H1 (cell line): ENCODE measurements at regions not wholly inside any gene's neighbourhood (a gene's known extent, or its start where the extent isn't known, plus 50 kb on each side); places are given as distances from the start of the nearest gene placed in this dataset.
"Not testable (repeated sequence)": the region's sequence is repeated elsewhere in the genome, so short reads cannot be mapped to it uniquely, and the experiment has no call there.

Experiments
- POLR2A ChIP-seq, 2 experiments: IDR thresholded peaks; 1 replicate in 1 of 2; 2 replicates in 1 of 2; pipeline ENCODE4 v1.6.1; 2011; ENCODE audit warnings: low read depth in 2 of 2, low read length in 2 of 2, mild to moderate bottlenecking in 2 of 2; ENCODE audit errors: control extremely low read depth in 1 of 2
- SIN3A ChIP-seq, 2 experiments: IDR thresholded peaks in 1 of 2; conservative IDR thresholded peaks in 1 of 2; 2 replicates each; pipeline ENCODE4 v1.6.1; 2011 to 2012; ENCODE audit warnings: low read length in 2 of 2, improper control_type of control experiment in 1 of 2, low read depth in 1 of 2, mild to moderate bottlenecking in 1 of 2

DNA sequence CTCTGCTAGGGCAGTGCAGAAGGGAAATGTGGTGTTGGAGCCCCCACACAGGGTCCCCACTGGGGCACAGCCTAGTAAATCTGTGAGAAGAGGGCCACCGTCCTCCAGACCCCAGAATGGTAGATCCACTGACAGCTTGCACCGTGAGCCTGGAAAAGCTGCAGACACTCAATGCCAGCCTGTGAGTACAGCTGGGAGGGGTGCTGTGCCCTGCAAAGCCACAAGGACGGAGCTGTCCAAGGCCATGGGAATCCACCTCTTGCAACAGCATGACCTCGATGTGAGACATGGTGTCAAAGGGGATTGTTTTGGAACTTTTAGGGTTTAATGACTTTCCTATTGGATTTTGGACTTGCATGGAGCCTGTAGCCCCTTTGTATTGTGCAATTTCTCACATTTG is 220.8 kb upstream of the BRINP3 start:
- TF ChIP-seq POLR2A (IDR thresholded peaks at IDR 0.05; ENCODE audit: control extremely low read depth in 1 of 2, low read depth in 2 of 2, low read length in 2 of 2); SIN3A (conservative IDR thresholded peaks at IDR 0.05 in 1 of 2, IDR thresholded peaks at IDR 0.05 in 1 of 2; ENCODE audit: low read depth in 1 of 2, low read length in 2 of 2): not testable (repeated sequence)
